NCI-H226 (cell line): ENCODE measurements at regions not wholly inside any gene's neighbourhood (a gene's known extent, or its start where the extent isn't known, plus 50 kb on each side); places are given as distances from the start of the nearest gene placed in this dataset.

Experiments
- DNase-seq: peaks from one replicate; pipeline ENCODE4 v3.0.0-alpha.2; 2015

DNA sequence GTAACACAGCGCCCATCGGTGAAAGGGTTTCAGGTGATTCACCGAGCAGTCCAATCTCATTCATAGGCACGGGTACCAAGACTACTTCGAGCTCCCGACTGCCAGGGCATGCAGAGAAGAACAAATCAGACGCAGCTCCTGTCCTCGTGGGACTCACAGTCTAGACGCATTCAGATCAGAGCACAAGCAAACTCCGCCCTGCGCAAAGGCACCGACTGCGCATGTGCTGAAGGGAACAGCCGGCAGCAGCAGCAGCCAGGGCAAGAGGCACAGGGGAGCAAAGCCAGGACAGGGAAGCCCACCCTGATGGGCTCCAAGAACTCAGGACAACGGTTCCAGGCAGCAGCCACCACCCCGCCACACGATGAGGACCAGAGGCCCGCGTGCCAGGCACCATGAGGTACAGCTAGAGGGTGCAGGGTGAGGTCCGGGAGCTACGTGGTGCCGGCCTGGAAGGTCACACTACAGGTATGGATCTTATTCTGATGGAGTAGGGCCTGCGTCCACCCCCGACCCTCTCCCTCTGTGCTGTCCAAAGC, 315.7 kb downstream of the FOXL1 start:
- DNase-seq: no peak

GRCh38 chr16:86894925-86895324, 316.6 kb downstream of the FOXL1 start:
- DNase-seq: no peak

DNA sequence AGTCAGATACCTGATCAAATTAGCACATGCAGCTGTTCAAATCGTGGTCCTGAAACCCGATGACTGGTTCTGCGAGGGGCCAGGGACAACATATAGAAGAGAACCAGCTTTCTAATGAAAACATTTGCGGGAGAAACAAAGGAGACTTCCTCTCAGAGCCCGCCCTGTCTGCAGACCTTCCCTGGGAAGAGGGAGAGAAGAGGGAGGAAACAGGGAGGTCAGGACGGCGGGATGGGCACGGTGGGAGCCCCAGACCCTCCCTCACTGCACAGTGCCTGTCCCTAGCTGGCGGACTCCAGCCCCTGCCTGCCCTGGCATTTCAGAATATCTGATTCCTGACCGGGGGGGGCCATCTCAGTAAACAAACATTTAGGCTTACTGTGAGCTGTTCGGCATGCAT, 317.3 kb downstream of the FOXL1 start:
- no peak for DNase-seq

DNA sequence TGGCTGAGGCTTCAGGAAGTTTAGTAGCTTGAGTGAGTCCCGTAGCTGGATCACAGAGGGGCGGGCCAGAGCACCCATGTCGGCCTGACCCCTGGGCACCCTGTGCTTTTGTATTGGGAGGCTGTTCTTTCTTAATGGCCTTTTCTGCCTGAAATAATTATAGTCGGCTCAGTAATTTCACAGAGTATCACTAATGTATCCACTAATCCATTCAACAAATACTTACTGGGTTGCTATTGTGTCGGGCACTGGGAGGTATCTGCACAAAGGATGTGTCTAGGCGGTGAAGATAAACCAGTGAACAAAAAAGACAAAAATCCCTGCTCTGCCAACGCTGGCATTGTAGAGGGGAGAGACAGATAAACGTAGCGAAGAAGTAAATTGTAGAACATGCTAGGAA, 318.6 kb downstream of the FOXL1 start:
- DNase-seq: no peak

- no peak for DNase-seq
Observed at GRCh38 chr16:86897486-86897885, 319.1 kb downstream of the FOXL1 start.

- DNase-seq: no peak
Observed at GRCh38 chr16:86898386-86898785, 320.0 kb downstream of the FOXL1 start.

DNA sequence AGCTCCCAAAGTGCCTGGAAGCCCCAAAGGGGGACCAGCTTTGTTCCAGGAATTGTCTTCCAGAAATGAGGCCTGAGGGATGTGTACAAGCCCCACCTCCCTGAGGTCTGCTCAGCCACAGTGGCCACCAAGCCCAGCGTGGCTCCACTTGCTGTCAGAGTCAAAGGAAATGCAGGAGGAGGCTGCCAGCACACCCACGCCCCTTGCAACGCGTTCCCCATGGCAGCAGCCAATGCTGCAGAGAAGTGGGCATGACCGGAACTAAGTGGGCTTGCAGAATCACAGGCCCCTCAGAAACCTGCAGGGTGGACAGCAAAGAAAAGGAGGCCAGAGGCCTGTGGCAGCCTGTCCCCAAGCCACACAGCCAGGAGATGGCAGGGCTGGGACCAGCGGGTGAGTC, 320.8 kb downstream of the FOXL1 start:
- DNase-seq: no peak

- peak; percentile 27 for DNase-seq
Observed at GRCh38 chr16:86899757-86900156, 321.4 kb downstream of the FOXL1 start.

DNA sequence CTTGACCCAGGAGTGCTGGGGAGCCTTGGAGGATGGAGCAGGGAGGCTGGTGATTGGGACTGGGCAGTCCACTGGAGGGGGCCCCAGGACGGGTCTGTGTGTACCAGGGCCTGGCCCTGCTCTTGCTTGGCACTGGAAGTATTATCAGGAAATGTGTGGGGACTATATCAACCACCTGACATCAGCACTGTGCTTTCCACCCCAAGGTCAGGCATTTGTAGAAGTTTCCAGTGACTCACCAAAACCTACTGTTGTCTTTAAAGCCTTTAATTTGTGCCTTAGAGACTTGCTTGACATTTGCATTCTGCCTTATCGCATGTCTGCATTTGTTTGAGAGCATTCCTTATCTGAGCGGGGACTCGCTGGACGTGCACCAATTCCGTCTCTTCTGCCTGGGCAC, 323.1 kb downstream of the FOXL1 start:
- DNase-seq: peak; percentile 83

DNA sequence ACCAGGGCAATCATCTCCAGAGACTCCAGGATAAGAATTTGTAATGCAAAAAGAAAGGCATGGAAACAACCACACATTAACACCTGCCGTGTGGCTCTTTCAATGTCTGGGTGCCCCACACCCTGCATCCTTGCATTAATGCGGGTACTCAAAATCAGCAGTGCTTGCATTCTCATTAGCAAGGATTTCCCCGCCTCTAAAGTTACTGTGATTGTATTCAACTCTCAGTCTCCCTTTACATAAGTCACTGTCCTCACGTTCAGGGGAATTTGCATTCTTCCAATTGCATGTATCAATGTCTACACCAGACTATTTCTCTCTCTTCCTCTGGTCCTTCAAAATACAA, 324.3 kb downstream of the FOXL1 start:
- DNase-seq: no peak

DNA sequence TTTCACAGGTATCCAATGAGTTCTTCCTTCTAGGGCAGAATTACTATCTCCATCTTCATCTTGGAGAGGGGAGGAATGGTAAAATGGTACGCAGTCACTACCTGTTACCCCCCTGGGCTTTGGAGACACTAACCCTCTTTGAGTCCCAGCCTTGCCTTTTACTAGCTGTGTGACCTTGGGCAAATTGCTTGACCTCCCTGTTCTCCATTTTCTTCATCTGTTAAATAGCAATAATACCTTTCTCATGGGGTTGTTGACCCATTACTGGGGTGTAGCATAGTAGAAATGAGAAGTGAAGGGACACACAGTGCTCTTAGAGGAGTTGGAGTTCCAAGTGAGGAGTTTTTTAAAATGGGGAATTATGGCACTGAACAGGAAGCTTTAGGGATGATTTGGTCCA, 324.7 kb downstream of the FOXL1 start:
- no peak for DNase-seq

DNA sequence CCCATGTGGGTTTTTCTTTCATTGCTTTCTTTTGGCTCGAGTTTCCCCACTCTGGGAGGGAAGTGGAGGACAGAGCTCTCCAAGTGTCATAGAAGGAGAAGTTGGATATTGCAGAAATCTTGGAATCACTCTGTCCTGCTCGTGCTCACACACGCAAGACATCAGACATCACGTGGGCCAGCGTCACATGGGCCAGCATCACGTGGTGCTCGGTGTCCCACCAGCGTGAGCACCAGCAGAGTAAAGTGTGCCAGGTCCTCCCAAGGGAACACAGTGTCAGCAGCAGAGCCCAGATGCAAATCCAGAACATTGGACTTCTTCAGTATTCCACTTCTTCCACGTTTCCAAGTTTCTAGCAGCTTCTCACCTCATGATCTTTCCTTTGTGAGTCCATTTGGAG, 327.0 kb downstream of the FOXL1 start:
- no peak for DNase-seq

DNA sequence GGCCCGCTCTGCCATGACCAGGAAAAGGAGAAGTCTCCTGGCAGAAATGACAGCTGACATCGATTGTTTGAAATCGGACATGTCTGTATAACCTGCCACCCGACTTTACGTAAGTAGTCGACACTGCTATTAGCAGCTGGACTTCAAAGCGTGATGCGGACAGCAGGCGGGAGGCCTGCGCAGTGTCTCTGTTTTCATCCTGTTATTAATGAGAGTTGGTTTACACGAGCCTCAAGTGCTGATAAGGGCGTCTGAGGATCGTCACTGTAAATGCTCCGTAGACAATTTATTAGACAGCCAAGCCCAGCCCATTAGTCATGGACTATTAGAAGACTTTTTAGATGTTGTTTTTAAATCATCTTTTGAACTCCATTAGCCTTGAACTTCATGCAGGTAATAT, 328.3 kb downstream of the FOXL1 start:
- DNase-seq: no peak

GRCh38 chr16:86909359-86910160, 331.2 kb downstream of the FOXL1 start:
- DNase-seq: no peak

GRCh38 chr16:86910161-86910769, 331.9 kb downstream of the FOXL1 start:
- DNase-seq: no peak

GRCh38 chr16:86911437-86911958, 333.1 kb downstream of the FOXL1 start:
- DNase-seq: no peak

GRCh38 chr16:86913886-86914285, 335.5 kb downstream of the FOXL1 start:
- DNase-seq: no peak

DNA sequence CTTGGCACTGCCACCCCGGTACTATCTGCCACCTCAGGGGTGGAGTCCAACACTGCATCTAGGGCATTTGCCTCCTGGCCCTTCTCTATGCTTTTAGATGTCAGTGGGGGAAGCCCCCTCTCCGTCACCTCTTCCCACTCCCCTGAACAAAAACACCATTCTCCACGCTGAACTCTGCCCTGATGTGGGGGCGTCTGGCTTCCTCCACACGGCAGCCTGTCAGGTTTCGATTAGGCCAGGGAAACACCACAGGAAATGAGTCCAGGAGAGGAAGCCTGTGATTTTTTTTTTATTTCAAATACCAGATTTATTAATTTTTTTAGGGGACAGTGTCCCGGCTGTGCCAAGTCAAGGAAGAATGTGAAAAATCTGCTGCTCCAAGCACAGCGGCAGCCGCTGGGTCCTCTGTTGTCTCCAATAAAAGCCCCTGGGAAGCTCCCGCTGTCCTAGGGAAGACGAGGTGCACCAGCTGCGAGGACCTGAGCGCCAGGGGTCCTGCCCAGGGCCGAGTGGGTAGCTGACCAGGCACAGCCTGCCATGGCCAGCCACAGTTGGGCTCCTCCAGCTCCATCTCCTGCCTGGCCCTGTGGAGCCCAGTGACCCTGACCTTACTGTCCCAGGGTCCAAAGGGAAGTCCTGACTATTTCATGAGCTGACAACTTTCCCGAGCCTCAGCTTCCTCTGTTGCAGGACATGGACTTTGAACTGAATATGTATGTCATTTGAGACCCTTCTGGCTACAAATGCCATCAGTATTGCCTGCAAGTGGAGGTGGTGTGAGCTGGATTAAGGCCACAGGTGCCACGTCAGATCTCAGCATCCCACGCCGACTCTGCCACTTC, 336.7 kb downstream of the FOXL1 start:
- DNase-seq: no peak

GRCh38 chr16:86917471-86918365, 339.4 kb downstream of the FOXL1 start:
- no peak for DNase-seq

GRCh38 chr16:86918637-86919036, 340.3 kb downstream of the FOXL1 start:
- no peak for DNase-seq

DNA sequence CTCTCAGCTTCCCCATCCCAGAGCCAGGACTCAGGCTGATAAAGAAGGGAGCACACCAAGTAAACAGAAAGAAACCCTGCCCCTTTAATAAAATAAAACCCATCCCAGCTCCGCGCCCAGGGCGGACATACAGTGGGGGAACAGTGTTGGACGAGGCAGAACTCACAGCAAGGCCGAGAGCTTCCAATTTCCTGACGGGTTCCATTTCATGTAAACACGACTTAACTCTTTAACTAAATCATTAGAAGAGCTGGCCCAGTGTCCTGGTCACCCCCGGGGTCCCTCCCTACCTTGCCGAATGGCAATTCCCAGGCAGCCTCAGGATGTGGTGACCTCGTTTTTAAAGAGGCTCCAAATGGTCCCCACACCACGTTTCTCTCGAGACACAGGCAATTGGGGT, 340.7 kb downstream of the FOXL1 start:
- DNase-seq: no peak

DNA sequence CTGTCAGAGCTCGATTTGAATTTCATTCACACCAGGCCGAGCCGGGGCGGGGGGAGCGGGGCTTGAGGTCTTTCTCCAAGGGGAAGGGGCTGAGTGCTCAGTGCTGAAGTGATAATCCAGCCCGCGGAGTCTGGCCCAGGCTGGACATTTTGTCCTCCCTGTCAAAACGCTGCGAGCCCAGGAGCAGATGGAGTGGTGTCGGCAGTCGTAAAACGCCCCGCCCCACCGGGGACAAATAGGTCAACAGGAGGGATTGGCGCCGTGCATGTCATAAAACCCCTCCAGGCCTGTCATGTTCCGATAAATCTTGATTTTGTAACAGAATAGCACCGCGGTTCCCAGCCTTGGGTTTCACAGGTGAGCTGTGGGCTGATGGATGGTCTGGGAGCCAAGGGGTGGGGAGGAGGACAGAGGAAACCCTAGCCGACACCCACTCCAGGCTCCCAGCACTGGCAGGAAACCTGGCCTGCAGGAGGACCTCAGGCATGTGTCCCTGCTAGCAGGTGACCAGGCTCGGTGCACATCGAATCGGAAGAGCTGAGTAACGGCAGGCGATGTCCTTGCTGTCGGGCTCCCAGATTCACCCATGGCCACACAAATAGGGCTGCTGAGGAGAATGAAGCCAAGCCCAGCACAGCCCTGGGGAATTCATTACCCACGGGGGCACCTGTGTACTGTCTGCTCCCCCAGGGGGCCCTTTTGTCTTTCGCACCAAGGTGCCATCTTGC, 341.4 kb downstream of the FOXL1 start:
- no peak for DNase-seq
